Suprapubic skin (tissue), 4 donors: ENCODE measurements at regions not wholly inside any gene's neighbourhood (a gene's known extent, or its start where the extent isn't known, plus 50 kb on each side); places are given as distances from the start of the nearest gene placed in this dataset.

ENCODE experiments used
- DNase-seq, 2 donors: peaks; one replicate each; pipeline ENCODE4 v3.0.0-alpha.2; 2019; ENCODE audit warnings: low spot score in 2 of 2
- H3K27ac ChIP-seq: fragments of 200-600 bp; sonication (generic); one replicate; pipeline ENCODE4 v1.5.1; 2019
- H3K27me3 ChIP-seq: fragments of 200-600 bp; sonication (generic); one replicate; pipeline ENCODE4 v1.5.1; 2019
- H3K36me3 ChIP-seq: fragments of 200-600 bp; sonication (generic); one replicate; pipeline ENCODE4 v1.5.1; 2019
- H3K4me1 ChIP-seq: fragments of 200-600 bp; sonication (generic); one replicate; pipeline ENCODE4 v1.5.1; 2019
- H3K4me3 ChIP-seq: fragments of 200-600 bp; sonication (generic); one replicate; pipeline ENCODE4 v1.5.1; 2019; ENCODE audit warnings: mild to moderate bottlenecking
- H3K9me3 ChIP-seq: fragments of 200-600 bp; sonication (generic); one replicate; pipeline ENCODE4 v1.5.1; 2019
- CTCF ChIP-seq, 2 donors: fragments of 200-600 bp in 1 of 2; fragments of 450-650 bp in 1 of 2; sonication (generic) in 1 of 2; IDR thresholded peaks; one replicate each; pipeline ENCODE4 v1.5.1; 2016 to 2019; ENCODE audit warnings: antibody characterized with exemption in 2 of 2, mild to moderate bottlenecking in 1 of 2, moderate library complexity in 1 of 2
- EP300 ChIP-seq: sonication (generic); formaldehyde crosslinking; IDR thresholded peaks from one replicate; pipeline ENCODE4 v1.6.1; 2017; ENCODE audit warnings: antibody characterized with exemption
- POLR2A ChIP-seq, 2 donors: fragments of 450-650 bp; IDR thresholded peaks; one replicate each; pipeline ENCODE4 v1.6.1; 2017; ENCODE audit warnings: antibody characterized with exemption in 2 of 2, mild to moderate bottlenecking in 2 of 2, moderate library complexity in 2 of 2
- POLR2AphosphoS5 ChIP-seq, 3 donors: sonication (generic); formaldehyde crosslinking; IDR thresholded peaks; one replicate each; pipeline ENCODE4 v1.6.1; 2017; ENCODE audit warnings: antibody characterized with exemption in 3 of 3
- WGBS: methylation state at CpG from one replicate; pipeline ENCODE4 v1.1.5; 2018; 5-methylcytosine and 5-hydroxymethylcytosine counted together

DNA sequence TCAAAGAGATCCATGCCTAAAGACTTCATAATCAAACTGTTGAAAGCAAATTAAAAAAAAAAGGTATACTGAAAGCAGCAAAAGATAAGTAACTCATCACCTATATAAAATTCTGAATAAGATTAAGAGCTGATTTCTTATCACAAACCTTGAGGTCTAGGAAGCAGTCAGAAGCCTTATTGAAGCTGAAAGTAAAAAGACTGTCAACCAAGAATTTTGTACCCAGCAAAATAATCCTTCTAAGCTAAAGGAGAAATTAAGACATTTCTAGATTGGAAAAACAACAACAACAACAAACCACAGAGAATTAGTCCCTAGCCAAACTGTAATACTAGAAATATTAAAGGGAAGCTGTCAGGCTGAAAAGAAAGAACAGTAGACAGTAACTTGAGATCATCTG, 622.9 kb downstream of the PCDH7 start:
- Histone ChIP-seq H3K27me3 (no peaks in the 10 kb centered on the region), H3K36me3 (no peaks in the 10 kb centered on the region), H3K4me3 (no peak overlapping the region), H3K9me3 (no peaks in the 10 kb centered on the region), H3K27ac (no peak overlapping the region), H3K4me1 (no peaks in the 10 kb centered on the region)
- TF ChIP-seq EP300 (no peak), CTCF (IDR thresholded peaks at IDR 0.05) (no peak), POLR2A (IDR thresholded peaks at IDR 0.05) (no peak), POLR2AphosphoS5 (IDR thresholded peaks at IDR 0.05) (no peak)
- DNase-seq, result no peak

DNA sequence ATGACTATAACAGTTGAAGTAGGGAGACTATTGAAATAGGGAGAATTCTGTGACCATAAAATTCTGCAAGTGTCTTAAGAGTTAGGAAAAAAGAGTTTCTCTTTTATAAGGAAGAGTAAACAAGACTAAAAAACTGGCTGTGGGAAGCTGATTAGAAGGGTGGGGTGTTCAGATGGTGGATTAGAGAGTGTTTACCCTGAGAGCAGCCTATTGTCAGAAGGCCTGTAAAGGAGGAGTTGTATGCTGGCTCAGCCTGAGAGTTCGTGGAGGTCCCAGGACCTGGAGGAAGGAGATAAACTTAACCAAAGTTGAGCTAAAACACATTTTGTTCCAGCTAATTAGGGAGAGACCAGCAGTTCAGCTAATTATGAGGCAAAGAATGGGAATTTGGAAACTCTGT, 629.7 kb downstream of the PCDH7 start:
- DNase-seq, result no peak
- H3K4me3 ChIP-seq, result no peak overlapping the region
- H3K27me3 ChIP-seq, result no peaks in the 10 kb centered on the region
- no peak overlapping the region for H3K27ac ChIP-seq
- 33% methylated on average over 1 of the region's 1 CpG for WGBS
- H3K9me3 ChIP-seq, result no peaks in the 10 kb centered on the region
- no peaks in the 10 kb centered on the region for H3K36me3 ChIP-seq
- no peaks in the 10 kb centered on the region for H3K4me1 ChIP-seq
- TF ChIP-seq POLR2AphosphoS5 (IDR thresholded peaks at IDR 0.05), result no peak
- TF ChIP-seq EP300, result no peak
- TF ChIP-seq CTCF (IDR thresholded peaks at IDR 0.05), result no peak
- no peak for TF ChIP-seq POLR2A (IDR thresholded peaks at IDR 0.05)

GRCh38 chr4:31351695-31352094, 631.5 kb downstream of the PCDH7 start:
- no peak overlapping the region for H3K4me3 ChIP-seq
- H3K27me3 ChIP-seq, result no peaks in the 10 kb centered on the region
- H3K4me1 ChIP-seq, result no peaks in the 10 kb centered on the region
- H3K9me3 ChIP-seq, result no peaks in the 10 kb centered on the region
- 85% methylated on average over 3 of the region's 3 CpGs for WGBS
- no peaks in the 10 kb centered on the region for H3K36me3 ChIP-seq
- no peak for TF ChIP-seq CTCF (IDR thresholded peaks at IDR 0.05)
- TF ChIP-seq EP300, result no peak
- no peak for TF ChIP-seq POLR2A (IDR thresholded peaks at IDR 0.05)
- TF ChIP-seq POLR2AphosphoS5 (IDR thresholded peaks at IDR 0.05), result no peak
- DNase-seq, result no peak
- H3K27ac ChIP-seq, result no peak overlapping the region

DNA sequence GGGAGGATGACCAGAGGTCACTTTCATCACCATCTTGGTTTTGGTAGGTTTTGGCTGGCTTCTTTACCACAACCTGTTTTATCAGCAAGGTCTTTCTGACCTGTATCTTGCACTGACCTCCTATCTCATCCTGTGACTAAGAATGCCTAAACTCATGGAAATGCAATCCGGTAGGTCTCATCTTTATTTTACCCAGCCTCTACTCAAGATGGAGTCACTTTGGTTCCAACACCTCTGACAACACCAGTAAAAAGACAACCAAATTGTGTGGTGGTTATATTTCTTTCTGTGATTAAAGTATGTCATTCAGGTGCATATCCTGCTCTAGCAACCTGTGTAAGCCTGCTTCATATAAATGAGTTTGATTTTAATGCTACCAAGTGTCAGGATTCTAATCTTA, 636.7 kb downstream of the PCDH7 start:
- Histone ChIP-seq H3K27ac (no peak overlapping the region), H3K27me3 (no peaks in the 10 kb centered on the region), H3K4me1 (no peaks in the 10 kb centered on the region), H3K4me3 (no peak overlapping the region), H3K9me3 (no peaks in the 10 kb centered on the region), H3K36me3 (no peaks in the 10 kb centered on the region)
- 100% methylated on average over 1 of the region's 1 CpG for WGBS
- no peak for DNase-seq
- TF ChIP-seq POLR2A (IDR thresholded peaks at IDR 0.05), result no peak
- TF ChIP-seq EP300, result no peak
- no peak for TF ChIP-seq CTCF (IDR thresholded peaks at IDR 0.05)

DNA sequence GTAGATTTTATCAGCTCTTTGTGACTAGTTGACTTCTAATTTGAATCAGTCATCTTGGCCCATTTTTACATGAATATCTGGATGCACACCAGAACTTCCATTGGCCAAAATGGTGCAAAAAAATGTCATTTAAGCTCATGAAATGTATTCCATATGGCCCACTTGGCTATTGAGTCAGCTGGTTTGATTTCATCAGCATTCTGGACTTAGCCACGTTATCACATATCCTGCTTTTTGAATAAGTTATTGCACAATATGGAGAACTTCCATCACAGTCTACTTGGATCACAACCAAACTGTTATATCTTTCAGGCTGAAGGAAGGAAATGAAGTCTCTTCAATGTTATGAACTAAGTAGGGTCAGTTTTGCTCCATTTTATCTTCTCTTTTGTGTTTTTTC, 640.6 kb downstream of the PCDH7 start:
- no peak for TF ChIP-seq EP300
- TF ChIP-seq POLR2AphosphoS5 (IDR thresholded peaks at IDR 0.05), result no peak
- no peak for TF ChIP-seq POLR2A (IDR thresholded peaks at IDR 0.05)
- no peak for TF ChIP-seq CTCF (IDR thresholded peaks at IDR 0.05)
- Histone ChIP-seq H3K27ac (no peak overlapping the region), H3K36me3 (no peaks in the 10 kb centered on the region), H3K4me1 (no peaks in the 10 kb centered on the region), H3K27me3 (no peaks in the 10 kb centered on the region), H3K4me3 (no peak overlapping the region), H3K9me3 (no peaks in the 10 kb centered on the region)
- WGBS, result 4% methylated on average over 1 of the region's 1 CpG
- no peak for DNase-seq
